Thoracic aorta (tissue), 2 donors: ENCODE measurements at regions not wholly inside any gene's neighbourhood (a gene's known extent, or its start where the extent isn't known, plus 50 kb on each side); places are given as distances from the start of the nearest gene placed in this dataset.

ENCODE experiments used
- ATAC-seq: fragments of 150-250 bp; one replicate; pipeline ENCODE4 v1.8.0; 2017; ENCODE audit warnings: low read depth; ENCODE audit not compliant: insufficient number of reproducible peaks, low FRiP score
- DNase-seq: peaks from one replicate; pipeline ENCODE4 v3.0.0-alpha.2; 2020; ENCODE audit warnings: low spot score
- H3K27ac ChIP-seq, 2 donors: fragments of 200-600 bp; sonication (generic); 1 replicate in 1 of 2; 2 replicates in 1 of 2; pipeline ENCODE4 v1.5.1; 2016; ENCODE audit warnings: mild to moderate bottlenecking in 2 of 2, moderate library complexity in 2 of 2
- H3K27me3 ChIP-seq: fragments of 200-600 bp; sonication (generic); replicated peaks from 2 replicates; pipeline ENCODE4 v1.6.0; 2016; ENCODE audit warnings: mild to moderate bottlenecking; ENCODE audit not compliant: insufficient read depth
- H3K36me3 ChIP-seq: fragments of 200-600 bp; sonication (generic); one replicate; pipeline ENCODE4 v1.5.1; 2016
- H3K4me1 ChIP-seq, 2 donors: fragments of 200-600 bp; sonication (generic); 1 replicate in 1 of 2; 2 replicates in 1 of 2; pipeline versions ENCODE4 v1.5.1 to v1.6.0; 2016; ENCODE audit warnings: low read depth in 2 of 2, mild to moderate bottlenecking in 1 of 2; ENCODE audit not compliant: control insufficient read depth in 1 of 2
- H3K4me3 ChIP-seq: fragments of 200-600 bp; sonication (generic); 2 replicates; pipeline ENCODE4 v1.5.1; 2016; ENCODE audit warnings: mild to moderate bottlenecking
- H3K9me3 ChIP-seq: fragments of 200-600 bp; sonication (generic); 2 replicates; pipeline ENCODE4 v1.5.1; 2016
- CTCF ChIP-seq: fragments of 200-600 bp; sonication (generic); IDR thresholded peaks from one replicate; pipeline ENCODE4 v1.5.1; 2019; ENCODE audit warnings: antibody characterized with exemption

GRCh38 chr4:173793937-173794510 is 264.0 kb upstream of the HAND2 start:
- Histone ChIP-seq H3K4me1 (no peaks in the 10 kb centered on the region), H3K27ac (no peak overlapping the region), H3K36me3 (no peaks in the 10 kb centered on the region), H3K9me3 (no peaks in the 10 kb centered on the region), H3K27me3 (no peaks in the 10 kb centered on the region), H3K4me3 (no peak overlapping the region)
- no peak for ATAC-seq
- no peak for DNase-seq
- no peak for TF ChIP-seq CTCF

GRCh38 chr4:173782660-173783059 is 252.6 kb upstream of the HAND2 start:
- H3K4me3 ChIP-seq: no peak overlapping the region
- TF ChIP-seq CTCF: no peak
- H3K27ac ChIP-seq: no peak overlapping the region
- H3K27me3 ChIP-seq: no peaks in the 10 kb centered on the region
- no peaks in the 10 kb centered on the region for H3K9me3 ChIP-seq
- H3K36me3 ChIP-seq: no peaks in the 10 kb centered on the region
- no peak for ATAC-seq
- no peak for DNase-seq
- H3K4me1 ChIP-seq: no peaks in the 10 kb centered on the region

GRCh38 chr4:173777921-173778320 is 247.9 kb upstream of the HAND2 start:
- TF ChIP-seq CTCF: no peak
- ATAC-seq (no peak), DNase-seq (no peak)
- H3K27me3 ChIP-seq: no peaks in the 10 kb centered on the region
- H3K9me3 ChIP-seq: no peaks in the 10 kb centered on the region
- no peak overlapping the region for H3K27ac ChIP-seq
- no peak overlapping the region for H3K4me3 ChIP-seq
- H3K4me1 ChIP-seq: no peaks in the 10 kb centered on the region
- H3K36me3 ChIP-seq: no peaks in the 10 kb centered on the region

GRCh38 chr4:173777421-173777820 is 247.4 kb upstream of the HAND2 start:
- Histone ChIP-seq H3K36me3 (no peaks in the 10 kb centered on the region), H3K9me3 (no peaks in the 10 kb centered on the region), H3K27me3 (no peaks in the 10 kb centered on the region), H3K4me1 (no peaks in the 10 kb centered on the region), H3K27ac (no peak overlapping the region), H3K4me3 (no peak overlapping the region)
- ATAC-seq (no peak), DNase-seq (no peak)
- TF ChIP-seq CTCF: no peak

GRCh38 chr4:173769568-173769967 is 239.5 kb upstream of the HAND2 start:
- H3K27ac ChIP-seq: no peak overlapping the region
- no peaks in the 10 kb centered on the region for H3K9me3 ChIP-seq
- H3K4me3 ChIP-seq: no peak overlapping the region
- H3K4me1 ChIP-seq: no peaks in the 10 kb centered on the region
- H3K27me3 ChIP-seq: no peaks in the 10 kb centered on the region
- TF ChIP-seq CTCF: no peak
- no peak for ATAC-seq
- no peak for DNase-seq
- no peaks in the 10 kb centered on the region for H3K36me3 ChIP-seq
